ENCODE measurements at regions not wholly inside any gene's neighbourhood (a gene's known extent, or its start where the extent isn't known, plus 50 kb on each side); places are given as distances from the start of the nearest gene placed in this dataset.

GRCh38 chr5:97839341-97840086 is 656.5 kb upstream of the RIOK2 start:
- TF ChIP-seq CTCF (IDR thresholded peaks at IDR 0.05; ENCODE audit: low read length), result no peak
- TF ChIP-seq EZH2 (IDR thresholded peaks at IDR 0.05; ENCODE audit: borderline replicate concordance, low read length), result no peak

Measured in OCI-LY1 (cell line).